Heart left ventricle (tissue), 16 donors: ENCODE measurements at regions not wholly inside any gene's neighbourhood (a gene's known extent, or its start where the extent isn't known, plus 50 kb on each side); places are given as distances from the start of the nearest gene placed in this dataset.

Experiments
- ATAC-seq, 4 donors: fragments of 200-7000 bp; cut with Tn5 transposase; one replicate each; pipeline ENCODE4 v1.9.1; 2020 to 2022; ENCODE audit warnings: moderate library complexity in 4 of 4, mild to moderate bottlenecking in 3 of 4, moderate number of reproducible peaks in 1 of 4
- DNase-seq, 5 donors: peaks; one replicate each; pipeline ENCODE4 v3.0.0-alpha.2; 2020
- H3K27ac ChIP-seq, 12 donors: fragments of 200-600 bp; sonication (generic) in 4 of 12; one replicate each; pipeline versions ENCODE4 v1.5.0 to v1.8.0; 2016 to 2022; ENCODE audit warnings: mild to moderate bottlenecking in 2 of 12
- H3K27me3 ChIP-seq, 9 donors: fragments of 200-600 bp; sonication (generic) in 2 of 9; one replicate each; pipeline versions ENCODE4 v1.5.1 to v1.8.0; 2016 to 2022; ENCODE audit warnings: mild to moderate bottlenecking in 3 of 9
- H3K36me3 ChIP-seq, 9 donors: fragments of 200-600 bp; sonication (generic) in 2 of 9; one replicate each; pipeline versions ENCODE4 v1.5.0 to v1.8.0; 2018 to 2022; ENCODE audit warnings: mild to moderate bottlenecking in 2 of 9
- H3K4me1 ChIP-seq, 12 donors: fragments of 200-600 bp; sonication (generic) in 4 of 12; one replicate each; pipeline versions ENCODE4 v1.5.0 to v1.8.0; 2016 to 2022; ENCODE audit warnings: mild to moderate bottlenecking in 3 of 12
- H3K4me3 ChIP-seq, 12 donors: fragments of 200-600 bp; sonication (generic) in 4 of 12; one replicate each; pipeline versions ENCODE4 v1.5.0 to v1.8.0; 2017 to 2022; ENCODE audit warnings: mild to moderate bottlenecking in 9 of 12, moderate library complexity in 4 of 12
- H3K9me3 ChIP-seq, 12 donors: fragments of 200-600 bp; sonication (generic) in 4 of 12; one replicate each; pipeline versions ENCODE4 v1.5.0 to v1.8.0; 2016 to 2022; ENCODE audit warnings: mild to moderate bottlenecking in 1 of 12
- POLR2A ChIP-seq, 2 donors: fragments of 450-650 bp; IDR thresholded peaks; one replicate each; pipeline ENCODE4 v1.6.1; 2017; ENCODE audit warnings: antibody characterized with exemption in 2 of 2, mild to moderate bottlenecking in 2 of 2, moderate library complexity in 2 of 2
- WGBS, 4 donors: extraction: QIAGEN DNeasy Blood & Tissue Kit in 2 of 4; methylation state at CpG; one replicate each; pipeline versions ENCODE4 v1.1.5 to v1.1.7; 2013 to 2018; 5-methylcytosine and 5-hydroxymethylcytosine counted together
- intact Hi-C, 10 donors: fragments of 100-400 bp; cut with DNase I; formaldehyde crosslinking; loops; one replicate each; pipeline versions ENCODE4 v1.11.1 to v1.14.2; 2022
- TF ChIP-seq, protein P1 (sequence below), 12 donors: fragments of 200-600 bp; sonication (generic) in 4 of 12; IDR thresholded peaks; one replicate each; pipeline versions ENCODE4 v1.5.0 to v1.8.0; 2018 to 2022; ENCODE audit warnings: antibody characterized with exemption in 12 of 12, mild to moderate bottlenecking in 5 of 12
- donor health status: ischemic (EF 13 %, LVEDD 7.1; RV severe dilation, severe dysfunction).
- donor health status: healthy with polysubstance abuse.
- donor health status: DM: no; HTN: yes; CAD: no.
- donor health status: DM: no; HTN: no; CAD: no.
- donor health status: ischemic (EF 25% LVEDD 6.9; RV normal size, moderate dysfunction).
- donor health status: ischemic (EF 25% LVEDD 5.7; RV mildly dilated, moderate dysfunction).
- donor health status: healthy.
- donor health status: DM: yes; HTN: yes; CAD: no.
- donor health status: ischemic (EF 35%, LVEDD 5.7; RV mildly dilated, moderate dysfunction).
- donor health status: nonischemic (EF 11% LVEDD 7.7; RV severe dilation, severe dysfunction).
- donor health status: DM: yes; HTN: yes; CAD: no.
- donor health status: PGD.
- donor health status: ischemic (EF 29% LVEDD 5.4; RV normal size, mild dysfunction).
- donor health status: nonischemic (EF 23%, LVEDD 6.1; RV moderate dilation, normal function).

DNA sequence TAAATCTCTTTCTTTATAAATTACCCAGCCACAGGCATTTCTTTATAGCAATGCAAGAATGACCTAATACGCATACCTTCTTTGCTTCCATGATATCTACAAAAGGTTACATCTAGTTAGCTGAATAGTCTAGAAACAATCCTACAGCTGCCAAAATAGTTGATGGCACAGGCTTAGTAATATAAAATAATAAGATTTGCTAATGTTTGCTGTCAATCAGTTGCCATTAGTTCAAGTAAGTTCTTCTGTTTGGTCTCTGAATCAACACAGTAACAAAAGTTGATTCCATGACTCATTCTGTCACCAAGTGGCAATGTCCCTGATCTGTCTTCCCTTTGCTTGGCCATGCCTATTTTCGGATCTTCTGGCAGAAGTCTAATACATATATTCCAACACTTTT lies 470.2 kb downstream of the SPRY1 start:
- TF ChIP-seq, protein P1, sequence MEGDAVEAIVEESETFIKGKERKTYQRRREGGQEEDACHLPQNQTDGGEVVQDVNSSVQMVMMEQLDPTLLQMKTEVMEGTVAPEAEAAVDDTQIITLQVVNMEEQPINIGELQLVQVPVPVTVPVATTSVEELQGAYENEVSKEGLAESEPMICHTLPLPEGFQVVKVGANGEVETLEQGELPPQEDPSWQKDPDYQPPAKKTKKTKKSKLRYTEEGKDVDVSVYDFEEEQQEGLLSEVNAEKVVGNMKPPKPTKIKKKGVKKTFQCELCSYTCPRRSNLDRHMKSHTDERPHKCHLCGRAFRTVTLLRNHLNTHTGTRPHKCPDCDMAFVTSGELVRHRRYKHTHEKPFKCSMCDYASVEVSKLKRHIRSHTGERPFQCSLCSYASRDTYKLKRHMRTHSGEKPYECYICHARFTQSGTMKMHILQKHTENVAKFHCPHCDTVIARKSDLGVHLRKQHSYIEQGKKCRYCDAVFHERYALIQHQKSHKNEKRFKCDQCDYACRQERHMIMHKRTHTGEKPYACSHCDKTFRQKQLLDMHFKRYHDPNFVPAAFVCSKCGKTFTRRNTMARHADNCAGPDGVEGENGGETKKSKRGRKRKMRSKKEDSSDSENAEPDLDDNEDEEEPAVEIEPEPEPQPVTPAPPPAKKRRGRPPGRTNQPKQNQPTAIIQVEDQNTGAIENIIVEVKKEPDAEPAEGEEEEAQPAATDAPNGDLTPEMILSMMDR (IDR thresholded peaks at IDR 0.05): no peak
- no peak for TF ChIP-seq POLR2A (IDR thresholded peaks at IDR 0.05)
- H3K4me1 ChIP-seq: peaks cover 0 to 25% (median 10%) of the 10 kb centered on the region in 12 donors
- no peak for DNase-seq
- H3K27me3 ChIP-seq: no peaks in the 10 kb centered on the region
- ATAC-seq: peak in 1 of 4 donors; percentile 39
- intact Hi-C loops: no loop called here
- H3K36me3 ChIP-seq: no peaks in the 10 kb centered on the region
- peaks cover 0 to 6% (median 0%) of the 10 kb centered on the region in 12 donors for H3K9me3 ChIP-seq
- no peak overlapping the region for H3K27ac ChIP-seq
- H3K4me3 ChIP-seq: no peak overlapping the region
- WGBS, 4 donors: 81 to 93% (median 88%) methylated on average over 2 of the region's 2 CpGs

DNA sequence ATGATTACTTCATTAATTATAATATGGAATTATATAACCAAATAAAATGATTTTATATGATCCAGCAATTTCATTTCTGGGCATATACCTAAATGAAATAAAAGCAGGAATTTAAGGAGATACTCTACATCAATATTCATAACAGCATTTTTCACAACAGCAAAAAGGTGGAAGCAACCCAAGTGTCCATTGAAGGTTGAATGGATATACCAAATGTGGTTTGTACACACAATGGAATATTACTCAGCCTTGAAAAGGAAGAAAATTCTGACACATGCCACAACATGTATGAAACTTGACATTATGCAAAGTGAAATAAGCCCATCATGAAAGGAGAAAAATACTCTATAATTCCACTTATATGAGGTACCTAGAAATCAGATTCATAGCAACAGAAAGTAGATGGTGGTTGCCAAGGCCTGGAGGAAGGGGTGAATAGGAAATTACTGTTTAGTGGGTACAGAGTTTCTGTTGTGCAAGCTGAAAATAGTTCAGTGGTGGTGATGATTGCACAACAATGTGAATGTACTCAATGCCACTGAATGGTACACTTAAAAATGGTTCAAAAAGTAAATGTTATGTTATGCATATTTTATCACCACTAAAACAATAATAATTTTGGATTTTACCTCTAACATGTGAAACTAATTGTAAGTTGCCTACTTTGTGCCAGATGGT lies 471.5 kb downstream of the SPRY1 start:
- H3K4me1 ChIP-seq: peaks cover 0 to 30% (median 12%) of the 10 kb centered on the region in 12 donors
- H3K9me3 ChIP-seq: peaks cover 0 to 6% (median 0%) of the 10 kb centered on the region in 12 donors
- ATAC-seq: no peak
- intact Hi-C loops: no loop called here
- TF ChIP-seq POLR2A (IDR thresholded peaks at IDR 0.05): no peak
- TF ChIP-seq, protein P1 (IDR thresholded peaks at IDR 0.05): no peak
- H3K27me3 ChIP-seq: no peaks in the 10 kb centered on the region
- no peak for DNase-seq
- H3K27ac ChIP-seq: no peak overlapping the region
- H3K4me3 ChIP-seq: no peak overlapping the region
- H3K36me3 ChIP-seq: no peaks in the 10 kb centered on the region

DNA sequence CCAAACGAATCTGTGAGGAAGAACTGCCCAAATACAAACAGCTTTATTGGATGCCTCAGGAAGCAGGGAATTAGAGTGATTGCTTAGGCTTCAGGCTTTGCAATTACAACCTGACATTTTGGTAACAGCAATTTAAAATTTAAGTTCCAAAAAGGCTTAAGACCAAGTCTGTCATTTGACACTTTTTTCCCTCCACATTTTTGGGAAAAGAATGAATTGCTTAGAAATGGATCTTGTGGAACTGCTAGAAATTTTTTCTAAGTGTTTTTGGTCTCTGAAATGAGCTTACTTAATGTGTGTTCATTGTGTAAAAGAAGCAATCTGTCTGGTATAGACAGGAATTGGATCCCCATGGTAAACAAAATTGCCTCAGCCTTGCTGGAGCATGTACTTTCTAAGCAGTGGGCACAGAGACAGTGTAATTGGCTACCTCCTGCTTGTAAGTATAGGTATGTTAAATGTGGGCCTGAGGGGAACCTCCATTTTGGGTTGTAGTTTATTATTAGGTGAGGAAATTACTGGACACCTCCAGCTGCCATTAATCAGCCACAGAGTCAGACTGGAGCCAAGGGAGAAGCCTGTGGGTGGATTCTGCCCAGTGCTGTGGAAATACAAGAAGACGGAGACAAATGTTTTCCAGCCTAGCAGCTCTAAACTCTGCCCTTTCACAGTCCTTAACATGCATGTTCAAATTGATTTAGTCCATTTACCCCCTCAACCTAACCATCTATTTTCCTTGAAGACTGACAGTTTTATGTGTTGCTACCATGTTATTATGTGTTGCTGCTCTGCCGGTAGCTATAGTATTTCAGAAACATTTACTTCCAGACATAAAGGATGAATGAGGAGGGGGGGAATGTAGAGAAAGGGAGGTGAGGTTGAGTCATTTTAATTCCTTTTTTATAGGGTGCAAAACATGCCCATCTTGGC lies 473.0 kb downstream of the SPRY1 start:
- intact Hi-C loops: no loop called here
- Histone ChIP-seq H3K27ac (peak overlapping the region in 10 of 12 donors; percentile 1 to 60 (median 30)), H3K4me3 (no peak overlapping the region), H3K36me3 (no peaks in the 10 kb centered on the region), H3K9me3 (peaks cover 0 to 6% (median 0%) of the 10 kb centered on the region in 12 donors), H3K27me3 (no peaks in the 10 kb centered on the region), H3K4me1 (peaks cover 0 to 30% (median 12%) of the 10 kb centered on the region in 12 donors)
- 84 to 89% (median 86%) methylated on average over 3 of the region's 3 CpGs for WGBS, 4 donors
- DNase-seq (peak in 1 of 5 donors; percentile 28), ATAC-seq (peak; percentile 30 to 78 (median 60))
- no peak for TF ChIP-seq POLR2A (IDR thresholded peaks at IDR 0.05)
- TF ChIP-seq, protein P1 (IDR thresholded peaks at IDR 0.05): no peak
